PC-9 (cell line): ENCODE measurements at regions not wholly inside any gene's neighbourhood (a gene's known extent, or its start where the extent isn't known, plus 50 kb on each side); places are given as distances from the start of the nearest gene placed in this dataset.

Experiments used
- BruUV-seq: library from RNA; stranded (reverse); fragments of 400-500 nt; replicated peaks from 2 replicates; lab custom pipeline; 2021; lab: Mats Ljungman, UMichigan
- CTCF ChIA-PET: fragments of 300-600 bp; sonication (Branson Sonifier 250); formaldehyde crosslinking; loops from one replicate; lab custom pipeline; 2022; ENCODE audit warnings: antibody characterized with exemption; lab: Charles Lee
- POLR2A ChIA-PET: fragments of 300-600 bp; sonication (Branson Sonifier 250); formaldehyde crosslinking; loops from one replicate; lab custom pipeline; 2022; ENCODE audit warnings: antibody characterized with exemption; ENCODE audit not compliant: unreplicated experiment; lab: Charles Lee
- DNase-seq, 2 experiments: peaks; one replicate each; pipeline versions ENCODE4 v3.0.0 to v3.0.0-alpha.2; 2015 to 2022; ENCODE audit warnings: mixed read lengths in 1 of 2
- H2AFZ ChIP-seq: fragments of 200-600 bp; sonication (generic); 2 replicates; pipeline ENCODE4 v1.8.1; 2017; ENCODE audit warnings: antibody characterized with exemption
- H3F3A ChIP-seq: fragments of 200-600 bp; sonication (generic); 2 replicates; pipeline ENCODE4 v1.8.1; 2017; ENCODE audit warnings: antibody characterized with exemption, mild to moderate bottlenecking, low read depth; ENCODE audit not compliant: insufficient read depth
- H3K27ac ChIP-seq: fragments of 200-600 bp; sonication (generic); 2 replicates; pipeline ENCODE4 v1.6.1; 2016; ENCODE audit warnings: mixed run types
- H3K27me3 ChIP-seq: fragments of 200-600 bp; sonication (generic); 2 replicates; pipeline ENCODE4 v1.6.1; 2016; ENCODE audit warnings: low read depth, mixed run types; ENCODE audit not compliant: insufficient read depth
- H3K36me3 ChIP-seq: fragments of 200-600 bp; sonication (generic); 2 replicates; pipeline ENCODE4 v1.6.1; 2016; ENCODE audit warnings: low read depth, mixed run types
- H3K4me1 ChIP-seq: fragments of 200-600 bp; sonication (generic); replicated peaks from 2 replicates; pipeline ENCODE4 v1.6.1; 2016; ENCODE audit warnings: mixed run types; ENCODE audit not compliant: insufficient read depth
- H3K4me2 ChIP-seq: fragments of 200-600 bp; sonication (generic); 2 replicates; pipeline ENCODE4 v1.6.1; 2017; ENCODE audit warnings: mixed run types
- H3K4me3 ChIP-seq: fragments of 200-600 bp; sonication (generic); 2 replicates; pipeline ENCODE4 v1.6.1; 2016; ENCODE audit warnings: mixed run types
- H3K79me2 ChIP-seq: fragments of 200-600 bp; sonication (generic); 2 replicates; pipeline ENCODE4 v1.6.1; 2017; ENCODE audit warnings: low read depth, mixed run types
- H3K9me2 ChIP-seq: fragments of 200-600 bp; sonication (generic); 2 replicates; pipeline ENCODE4 v1.8.1; 2017; ENCODE audit warnings: mild to moderate bottlenecking; ENCODE audit not compliant: insufficient read depth
- H3K9me3 ChIP-seq: fragments of 200-600 bp; sonication (generic); 2 replicates; pipeline ENCODE4 v1.8.1; 2016; ENCODE audit warnings: low read depth; ENCODE audit not compliant: insufficient read depth
- H4K20me1 ChIP-seq: fragments of 200-600 bp; sonication (generic); 2 replicates; pipeline ENCODE4 v1.8.1; 2017; ENCODE audit not compliant: insufficient read depth
- CTCF ChIP-seq: fragments of 200-600 bp; sonication (generic); conservative IDR thresholded peaks from 2 replicates; pipeline ENCODE4 v1.6.1; 2017; ENCODE audit warnings: mixed run types, antibody characterized with exemption, mild to moderate bottlenecking, moderate library complexity
- EZH2 ChIP-seq: fragments of 200-600 bp; sonication (generic); IDR thresholded peaks from 2 replicates; pipeline ENCODE4 v1.8.0; 2017; ENCODE audit warnings: antibody characterized with exemption, low read depth
- intact Hi-C: fragments of 100-400 bp; cut with micrococcal nuclease; formaldehyde crosslinking; loops from one replicate; pipeline ENCODE4 v1.10.0; 2022; ENCODE audit not compliant: unreplicated experiment

GRCh38 chr20:8972963-8973705 is 95.8 kb upstream of the PLCB4 start:
- Histone ChIP-seq H4K20me1 (no peaks in the 10 kb centered on the region), H3K4me1 (no peaks in the 10 kb centered on the region), H3K79me2 (no peaks in the 10 kb centered on the region), H3K4me2 (no peak overlapping the region), H3K36me3 (no peaks in the 10 kb centered on the region), H2AFZ (no peak overlapping the region), H3K9me2 (no peaks in the 10 kb centered on the region; the same call in 1 of the 2 replicates), H3K27ac (no peak overlapping the region), H3K27me3 (no peaks in the 10 kb centered on the region), H3K9me3 (no peaks in the 10 kb centered on the region; the same call in 1 of the 2 replicates), H3F3A (no peaks in the 10 kb centered on the region), H3K4me3 (no peak overlapping the region)
- ChIA-PET POLR2A (interaction anchor here (0.6 kb wide), 1 partner anchor 1366 kb away, joined by 4 read pairs; no protein-coding TSS in a partner anchor), CTCF (interaction anchor here (0.6 kb wide), 1 partner anchor 109 kb away, joined by 6 read pairs; no protein-coding TSS in a partner anchor)
- intact Hi-C loops: no loop called here
- no peak for DNase-seq
- no TSS peak for BruUV-seq
- no peak for TF ChIP-seq EZH2
- no peak for TF ChIP-seq CTCF

- H3K27me3 ChIP-seq: no peaks in the 10 kb centered on the region
- no TSS peak for BruUV-seq
- H2AFZ ChIP-seq: no peak overlapping the region
- H3K9me2 ChIP-seq: no peaks in the 10 kb centered on the region; the same call in 1 of the 2 replicates
- H3K36me3 ChIP-seq: no peaks in the 10 kb centered on the region
- no peaks in the 10 kb centered on the region for H4K20me1 ChIP-seq
- no peak for TF ChIP-seq CTCF
- no peak for TF ChIP-seq EZH2
- H3K4me3 ChIP-seq: no peak overlapping the region
- H3K4me1 ChIP-seq: no peaks in the 10 kb centered on the region
- no peak overlapping the region for H3K27ac ChIP-seq
- no peak for DNase-seq
- no peaks in the 10 kb centered on the region; the same call in 1 of the 2 replicates for H3K9me3 ChIP-seq
- ChIA-PET CTCF (interaction anchor here (0.6 kb wide), 1 partner anchor 110 kb away, joined by 6 read pairs; no protein-coding TSS in a partner anchor), POLR2A (no interaction called here)
- no peaks in the 10 kb centered on the region for H3F3A ChIP-seq
- no peak overlapping the region for H3K4me2 ChIP-seq
- intact Hi-C loops: no loop called here
- no peaks in the 10 kb centered on the region for H3K79me2 ChIP-seq
Observed at GRCh38 chr20:8974009-8974708, 94.7 kb upstream of the PLCB4 start.

- Histone ChIP-seq H3K9me3 (no peaks in the 10 kb centered on the region), H3K79me2 (no peaks in the 10 kb centered on the region), H3K4me1 (no peaks in the 10 kb centered on the region), H3K9me2 (no peaks in the 10 kb centered on the region), H2AFZ (no peak overlapping the region), H4K20me1 (no peaks in the 10 kb centered on the region), H3F3A (no peaks in the 10 kb centered on the region), H3K27me3 (no peaks in the 10 kb centered on the region), H3K4me3 (no peak overlapping the region), H3K27ac (no peak overlapping the region), H3K36me3 (no peaks in the 10 kb centered on the region), H3K4me2 (no peak overlapping the region)
- intact Hi-C loops: no loop called here
- CTCF ChIA-PET: no interaction called here
- BruUV-seq: no TSS peak
- POLR2A ChIA-PET: no interaction called here
- TF ChIP-seq CTCF (no peak), EZH2 (no peak)
- no peak for DNase-seq
Observed at GRCh38 chr20:8981482-8981881, 87.4 kb upstream of the PLCB4 start.
